A673 (cell line): ENCODE measurements at regions not wholly inside any gene's neighbourhood (a gene's known extent, or its start where the extent isn't known, plus 50 kb on each side); places are given as distances from the start of the nearest gene placed in this dataset.

Experiments used
- EZH2 ChIP-seq: fragments of 200-600 bp; sonication (generic); IDR thresholded peaks from 2 replicates; pipeline ENCODE4 v1.6.1; 2017; ENCODE audit warnings: borderline replicate concordance, low read depth, mild to moderate bottlenecking, mixed read lengths, antibody characterized with exemption, low read length; ENCODE audit not compliant: poor library complexity, severe bottlenecking
- TF ChIP-seq, protein P1 (sequence below): fragments of 300-800, 200-600 bp; sonication (generic); conservative IDR thresholded peaks from 2 replicates; pipeline ENCODE4 v1.5.1; 2017; ENCODE audit warnings: low read depth, mild to moderate bottlenecking, antibody characterized with exemption, low read length, moderate library complexity, mixed read lengths

DNA sequence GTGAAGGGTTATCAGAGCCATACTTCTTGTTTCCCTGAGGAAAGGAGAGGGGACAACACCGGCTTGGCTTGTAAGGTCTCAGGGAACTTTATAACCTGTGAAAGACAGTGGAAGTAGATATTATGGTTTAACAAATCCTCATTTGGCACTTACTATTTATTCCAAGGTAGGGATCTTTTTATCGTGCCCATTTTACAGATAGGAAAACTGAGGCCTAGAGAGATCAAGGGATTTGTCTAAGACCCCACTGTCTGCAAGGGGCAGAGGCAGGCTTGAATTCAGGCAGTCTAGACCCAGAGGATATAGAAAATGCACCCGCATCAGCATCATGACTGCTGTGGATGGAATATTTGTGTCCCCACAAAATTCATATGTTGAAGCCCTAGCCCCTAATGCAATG lies 118.4 kb upstream of the CST7 start:
- TF ChIP-seq, protein P1, sequence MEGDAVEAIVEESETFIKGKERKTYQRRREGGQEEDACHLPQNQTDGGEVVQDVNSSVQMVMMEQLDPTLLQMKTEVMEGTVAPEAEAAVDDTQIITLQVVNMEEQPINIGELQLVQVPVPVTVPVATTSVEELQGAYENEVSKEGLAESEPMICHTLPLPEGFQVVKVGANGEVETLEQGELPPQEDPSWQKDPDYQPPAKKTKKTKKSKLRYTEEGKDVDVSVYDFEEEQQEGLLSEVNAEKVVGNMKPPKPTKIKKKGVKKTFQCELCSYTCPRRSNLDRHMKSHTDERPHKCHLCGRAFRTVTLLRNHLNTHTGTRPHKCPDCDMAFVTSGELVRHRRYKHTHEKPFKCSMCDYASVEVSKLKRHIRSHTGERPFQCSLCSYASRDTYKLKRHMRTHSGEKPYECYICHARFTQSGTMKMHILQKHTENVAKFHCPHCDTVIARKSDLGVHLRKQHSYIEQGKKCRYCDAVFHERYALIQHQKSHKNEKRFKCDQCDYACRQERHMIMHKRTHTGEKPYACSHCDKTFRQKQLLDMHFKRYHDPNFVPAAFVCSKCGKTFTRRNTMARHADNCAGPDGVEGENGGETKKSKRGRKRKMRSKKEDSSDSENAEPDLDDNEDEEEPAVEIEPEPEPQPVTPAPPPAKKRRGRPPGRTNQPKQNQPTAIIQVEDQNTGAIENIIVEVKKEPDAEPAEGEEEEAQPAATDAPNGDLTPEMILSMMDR, result no peak
- no peak for TF ChIP-seq EZH2
